ENCODE measurements at regions not wholly inside any gene's neighbourhood (a gene's known extent, or its start where the extent isn't known, plus 50 kb on each side); places are given as distances from the start of the nearest gene placed in this dataset.
"Not testable (repeated sequence)": the region's sequence is repeated elsewhere in the genome, so short reads cannot be mapped to it uniquely, and the experiment has no call there.

- intact Hi-C loops (cut with micrococcal nuclease) = no loop called here
These were observed 73.6 kb upstream of the TARDBP start for GRCh38 chr1:10938741-10939417.

GRCh38 chr1:10939654-10940450 is 72.6 kb upstream of the TARDBP start:
- intact Hi-C loops (cut with micrococcal nuclease) = loop anchor here (5.0 to 10.0 kb wide), 3 partner anchors 245 to 443 kb away; no protein-coding TSS in a partner anchor

GRCh38 chr1:10940451-10940804 is 72.0 kb upstream of the TARDBP start:
- intact Hi-C loops (cut with micrococcal nuclease) = loop anchor here (5.0 to 10.0 kb wide), 3 partner anchors 246 to 443 kb away; no protein-coding TSS in a partner anchor

- intact Hi-C loops (cut with micrococcal nuclease) = loop anchor here (5.0 to 10.0 kb wide), 3 partner anchors 246 to 444 kb away; no protein-coding TSS in a partner anchor
These were observed 71.6 kb upstream of the TARDBP start for GRCh38 chr1:10940838-10941237.

GRCh38 chr1:10941891-10942541 is 70.4 kb upstream of the TARDBP start:
- intact Hi-C loops (cut with micrococcal nuclease) = loop anchor here (5.0 to 10.0 kb wide), 3 partner anchors 247 to 445 kb away; no protein-coding TSS in a partner anchor

GRCh38 chr1:10942542-10942912 is 69.9 kb upstream of the TARDBP start:
- intact Hi-C loops (cut with micrococcal nuclease) = loop anchor here (5.0 to 10.0 kb wide), 3 partner anchors 248 to 445 kb away; no protein-coding TSS in a partner anchor

GRCh38 chr1:10943041-10943440 is 69.4 kb upstream of the TARDBP start:
- intact Hi-C loops (cut with micrococcal nuclease) = loop anchor here (5.0 to 10.0 kb wide), 3 partner anchors 248 to 446 kb away; no protein-coding TSS in a partner anchor

GRCh38 chr1:10943991-10944730 is 68.3 kb upstream of the TARDBP start:
- intact Hi-C loops (cut with micrococcal nuclease) = loop anchor here (5.0 to 10.0 kb wide), 3 partner anchors 249 to 447 kb away; no protein-coding TSS in a partner anchor

GRCh38 chr1:10945991-10946509 is 66.4 kb upstream of the TARDBP start:
- intact Hi-C loops (cut with micrococcal nuclease) = loop anchor here (10.0 kb wide), 1 partner anchor 251 kb away; no protein-coding TSS in a partner anchor

- intact Hi-C loops (cut with micrococcal nuclease) = loop anchor here (10.0 kb wide), 1 partner anchor 252 kb away; no protein-coding TSS in a partner anchor
These were observed 65.3 kb upstream of the TARDBP start for GRCh38 chr1:10947181-10947580.

GRCh38 chr1:10947691-10948462 is 64.6 kb upstream of the TARDBP start:
- intact Hi-C loops (cut with micrococcal nuclease) = loop anchor here (10.0 kb wide), 1 partner anchor 253 kb away; no protein-coding TSS in a partner anchor

- intact Hi-C loops (cut with micrococcal nuclease) = loop anchor here (10.0 kb wide), 1 partner anchor 254 kb away; no protein-coding TSS in a partner anchor
These were observed 64.0 kb upstream of the TARDBP start for GRCh38 chr1:10948463-10948775.

GRCh38 chr1:10950316-10951172 is 61.9 kb upstream of the TARDBP start:
- intact Hi-C loops (cut with micrococcal nuclease) = no loop called here

- intact Hi-C loops (cut with micrococcal nuclease) = not testable (repeated sequence)
These were observed 61.2 kb upstream of the TARDBP start for GRCh38 chr1:10951298-10951697.

GRCh38 chr1:10951961-10952360 is 60.5 kb upstream of the TARDBP start:
- intact Hi-C loops (cut with micrococcal nuclease) = no loop called here

- intact Hi-C loops (cut with micrococcal nuclease) = no loop called here
These were observed 58.8 kb upstream of the TARDBP start for GRCh38 chr1:10953505-10954193.

- intact Hi-C loops (cut with micrococcal nuclease) = no loop called here
These were observed 55.3 kb upstream of the TARDBP start for GRCh38 chr1:10957133-10957532.

GRCh38 chr1:10958614-10959013 is 53.8 kb upstream of the TARDBP start:
- intact Hi-C loops (cut with micrococcal nuclease) = no loop called here

All from T-helper 2 cell treated with Interferon-gamma antibody and Interleukin-4, amounts not matched to agents 100 ng/mL and 5 ng/mL, for 36 hours (primary cell).